WTC11 (cell line): ENCODE measurements at regions not wholly inside any gene's neighbourhood (a gene's known extent, or its start where the extent isn't known, plus 50 kb on each side); places are given as distances from the start of the nearest gene placed in this dataset.

Experiments
- ARID4B ChIP-seq: sonication (generic); formaldehyde crosslinking; IDR thresholded peaks from 2 replicates; pipeline ENCODE4 v1.8.0; 2023; ENCODE audit warnings: missing genetic modification reagents, mild to moderate bottlenecking, borderline replicate concordance
- ATF1 ChIP-seq: sonication (generic); formaldehyde crosslinking; IDR thresholded peaks from 2 replicates; pipeline ENCODE4 v1.8.1; 2023; ENCODE audit warnings: mild to moderate bottlenecking, moderate library complexity, missing genetic modification reagents
- ATF6 ChIP-seq: sonication (generic); formaldehyde crosslinking; IDR thresholded peaks from 2 replicates; pipeline ENCODE4 v1.8.1; 2023; ENCODE audit warnings: mild to moderate bottlenecking, missing genetic modification reagents
- CREB1 ChIP-seq: sonication (generic); formaldehyde crosslinking; IDR thresholded peaks from 2 replicates; pipeline ENCODE4 v1.8.0; 2023; ENCODE audit warnings: mild to moderate bottlenecking, missing genetic modification reagents
- HMGXB4 ChIP-seq: sonication (generic); formaldehyde crosslinking; IDR thresholded peaks from 2 replicates; pipeline ENCODE4 v1.8.1; 2023; ENCODE audit warnings: mild to moderate bottlenecking, moderate library complexity, missing genetic modification reagents
- IRF2 ChIP-seq: sonication (generic); formaldehyde crosslinking; IDR thresholded peaks from 2 replicates; pipeline ENCODE4 v1.8.0; 2022; ENCODE audit warnings: low read depth, missing genetic modification reagents, borderline replicate concordance
- KAT7 ChIP-seq: sonication (generic); formaldehyde crosslinking; IDR thresholded peaks from 2 replicates; pipeline ENCODE4 v1.8.1; 2023; ENCODE audit warnings: missing genetic modification reagents, mild to moderate bottlenecking, borderline replicate concordance
- SP1 ChIP-seq: sonication (generic); formaldehyde crosslinking; conservative IDR thresholded peaks from 2 replicates; pipeline ENCODE4 v1.8.1; 2022; ENCODE audit warnings: missing genetic modification reagents
- ZNF138 ChIP-seq: sonication (generic); formaldehyde crosslinking; conservative IDR thresholded peaks from 2 replicates; pipeline ENCODE4 v1.8.1; 2022; ENCODE audit warnings: mild to moderate bottlenecking, moderate library complexity, missing genetic modification reagents
- ZNF423 ChIP-seq: fragments of 250-450 bp; sonication (Bioruptor Pico); IDR thresholded peaks from 2 replicates; pipeline ENCODE4 v2.1.2; 2022; ENCODE audit warnings: mild to moderate bottlenecking, moderate library complexity
- TF ChIP-seq, protein P1 (sequence below): sonication (generic); formaldehyde crosslinking; IDR thresholded peaks from 2 replicates; pipeline ENCODE4 v1.8.0; 2022; ENCODE audit warnings: mild to moderate bottlenecking, missing genetic modification reagents
- TF ChIP-seq, protein P2 (sequence below): fragments of 200-600 bp; IDR thresholded peaks from 2 replicates; pipeline ENCODE4 v1.8.0; 2022; ENCODE audit warnings: antibody characterized with exemption
- TF ChIP-seq, protein P3 (sequence below): sonication (generic); formaldehyde crosslinking; IDR thresholded peaks from 2 replicates; pipeline ENCODE4 v1.8.0; 2023; ENCODE audit warnings: missing genetic modification reagents

GRCh38 chr11:109506115-109506514 is 84.1 kb downstream of the C11orf87 start:
- TF ChIP-seq CREB1 (no peak), SP1 (CRISPR knock-in tag) (no peak), ZNF138 (no peak), ATF1 (CRISPR knock-in tag) (no peak), ZNF423 (CRISPR knock-in tag) (no peak), HMGXB4 (CRISPR knock-in tag) (no peak), ATF6 (CRISPR knock-in tag) (no peak), ARID4B (no peak), IRF2 (no peak), KAT7 (CRISPR knock-in tag) (no peak)
- TF ChIP-seq, protein P1, sequence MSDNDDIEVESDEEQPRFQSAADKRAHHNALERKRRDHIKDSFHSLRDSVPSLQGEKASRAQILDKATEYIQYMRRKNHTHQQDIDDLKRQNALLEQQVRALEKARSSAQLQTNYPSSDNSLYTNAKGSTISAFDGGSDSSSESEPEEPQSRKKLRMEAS: no peak
- TF ChIP-seq, protein P2, sequence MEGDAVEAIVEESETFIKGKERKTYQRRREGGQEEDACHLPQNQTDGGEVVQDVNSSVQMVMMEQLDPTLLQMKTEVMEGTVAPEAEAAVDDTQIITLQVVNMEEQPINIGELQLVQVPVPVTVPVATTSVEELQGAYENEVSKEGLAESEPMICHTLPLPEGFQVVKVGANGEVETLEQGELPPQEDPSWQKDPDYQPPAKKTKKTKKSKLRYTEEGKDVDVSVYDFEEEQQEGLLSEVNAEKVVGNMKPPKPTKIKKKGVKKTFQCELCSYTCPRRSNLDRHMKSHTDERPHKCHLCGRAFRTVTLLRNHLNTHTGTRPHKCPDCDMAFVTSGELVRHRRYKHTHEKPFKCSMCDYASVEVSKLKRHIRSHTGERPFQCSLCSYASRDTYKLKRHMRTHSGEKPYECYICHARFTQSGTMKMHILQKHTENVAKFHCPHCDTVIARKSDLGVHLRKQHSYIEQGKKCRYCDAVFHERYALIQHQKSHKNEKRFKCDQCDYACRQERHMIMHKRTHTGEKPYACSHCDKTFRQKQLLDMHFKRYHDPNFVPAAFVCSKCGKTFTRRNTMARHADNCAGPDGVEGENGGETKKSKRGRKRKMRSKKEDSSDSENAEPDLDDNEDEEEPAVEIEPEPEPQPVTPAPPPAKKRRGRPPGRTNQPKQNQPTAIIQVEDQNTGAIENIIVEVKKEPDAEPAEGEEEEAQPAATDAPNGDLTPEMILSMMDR: no peak
- TF ChIP-seq, protein P3, sequence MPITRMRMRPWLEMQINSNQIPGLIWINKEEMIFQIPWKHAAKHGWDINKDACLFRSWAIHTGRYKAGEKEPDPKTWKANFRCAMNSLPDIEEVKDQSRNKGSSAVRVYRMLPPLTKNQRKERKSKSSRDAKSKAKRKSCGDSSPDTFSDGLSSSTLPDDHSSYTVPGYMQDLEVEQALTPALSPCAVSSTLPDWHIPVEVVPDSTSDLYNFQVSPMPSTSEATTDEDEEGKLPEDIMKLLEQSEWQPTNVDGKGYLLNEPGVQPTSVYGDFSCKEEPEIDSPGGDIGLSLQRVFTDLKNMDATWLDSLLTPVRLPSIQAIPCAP (CRISPR knock-in tag): no peak
